ENCODE measurements at regions not wholly inside any gene's neighbourhood (a gene's known extent, or its start where the extent isn't known, plus 50 kb on each side); places are given as distances from the start of the nearest gene placed in this dataset.
"Not testable (repeated sequence)": the region's sequence is repeated elsewhere in the genome, so short reads cannot be mapped to it uniquely, and the experiment has no call there.

DNA sequence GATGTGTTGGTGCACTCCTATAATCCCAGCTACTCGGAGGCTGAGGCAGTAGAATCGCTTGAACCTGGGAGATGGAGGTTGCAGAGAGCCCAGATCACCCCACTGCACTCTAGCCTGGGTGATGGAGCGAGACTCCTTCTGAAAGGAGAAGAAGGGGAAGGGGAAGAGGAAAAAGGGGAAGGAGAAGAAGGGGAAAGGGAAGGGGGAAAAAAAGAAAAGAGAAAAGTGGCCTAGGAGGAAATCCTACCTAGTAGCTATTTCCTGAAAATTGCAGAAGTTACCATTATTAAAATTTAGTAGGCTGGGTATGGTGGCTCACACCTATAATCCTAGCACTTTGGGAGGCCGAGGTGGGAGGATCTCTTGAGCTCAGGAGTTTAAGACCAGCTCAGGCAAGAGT is 67.4 kb downstream of the ARRDC3 start:
- no peak for DNase-seq (ENCODE audit: low read depth)
- in situ Hi-C loops (cut with HindIII; ENCODE audit: low pct_unique_long_range_greater_than_20kb, low sequenced_read_pairs), result no loop called here

DNA sequence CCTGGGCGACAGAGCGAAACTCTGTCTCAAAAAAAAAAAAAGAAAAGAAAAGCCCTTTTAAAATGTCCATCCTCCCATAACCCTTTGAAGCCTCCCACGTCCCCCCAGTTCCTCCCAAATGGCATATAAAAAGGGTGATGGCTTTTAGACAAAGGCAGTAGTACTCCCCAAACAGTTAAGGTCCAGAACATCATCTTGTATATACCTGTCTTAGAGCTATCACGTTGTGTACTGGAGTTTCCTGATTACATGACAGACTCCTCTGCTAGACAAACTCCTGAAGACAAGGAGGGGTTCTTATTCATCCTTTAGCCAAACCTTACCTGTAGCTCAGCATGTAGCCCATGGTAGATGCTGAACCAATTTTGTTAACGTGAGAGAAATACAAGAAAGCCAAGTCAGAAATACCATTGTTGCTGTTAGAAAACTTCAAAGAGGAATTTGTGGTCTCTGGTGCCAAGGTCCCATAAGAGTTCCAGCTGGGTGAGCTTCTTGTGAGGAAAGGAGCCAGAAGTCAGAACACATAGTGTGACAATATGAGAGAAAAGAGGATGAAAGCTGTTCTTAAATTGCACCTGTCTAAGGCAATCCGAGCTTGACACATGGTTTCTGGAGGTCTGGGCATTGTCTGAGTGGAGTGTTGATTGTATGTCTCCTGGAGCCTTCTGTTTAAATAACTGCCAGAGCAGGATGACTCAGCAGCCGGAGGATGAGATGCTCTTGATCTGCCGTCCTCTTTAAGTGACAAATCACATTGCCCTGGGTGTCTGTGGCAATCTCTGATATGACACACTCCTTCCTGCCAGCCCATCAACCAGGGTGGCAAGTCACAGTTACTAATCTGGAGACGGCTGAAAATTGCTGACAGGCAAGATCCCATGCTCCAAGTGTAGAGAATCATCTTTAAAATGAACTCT is 69.1 kb downstream of the ARRDC3 start:
- peak; percentile 97 for DNase-seq (ENCODE audit: low read depth)
- in situ Hi-C loops (cut with HindIII; ENCODE audit: low pct_unique_long_range_greater_than_20kb, low sequenced_read_pairs), result loop anchor here (5.0 kb wide), 1 partner anchor 68 kb away; the partner anchor contains the start of gene ARRDC3

- in situ Hi-C loops (cut with HindIII; ENCODE audit: low pct_unique_long_range_greater_than_20kb, low sequenced_read_pairs), result loop anchor here (5.0 kb wide), 1 partner anchor 70 kb away; the partner anchor contains the start of gene ARRDC3
Observed at GRCh38 chr5:91312698-91313097, 70.4 kb downstream of the ARRDC3 start.

DNA sequence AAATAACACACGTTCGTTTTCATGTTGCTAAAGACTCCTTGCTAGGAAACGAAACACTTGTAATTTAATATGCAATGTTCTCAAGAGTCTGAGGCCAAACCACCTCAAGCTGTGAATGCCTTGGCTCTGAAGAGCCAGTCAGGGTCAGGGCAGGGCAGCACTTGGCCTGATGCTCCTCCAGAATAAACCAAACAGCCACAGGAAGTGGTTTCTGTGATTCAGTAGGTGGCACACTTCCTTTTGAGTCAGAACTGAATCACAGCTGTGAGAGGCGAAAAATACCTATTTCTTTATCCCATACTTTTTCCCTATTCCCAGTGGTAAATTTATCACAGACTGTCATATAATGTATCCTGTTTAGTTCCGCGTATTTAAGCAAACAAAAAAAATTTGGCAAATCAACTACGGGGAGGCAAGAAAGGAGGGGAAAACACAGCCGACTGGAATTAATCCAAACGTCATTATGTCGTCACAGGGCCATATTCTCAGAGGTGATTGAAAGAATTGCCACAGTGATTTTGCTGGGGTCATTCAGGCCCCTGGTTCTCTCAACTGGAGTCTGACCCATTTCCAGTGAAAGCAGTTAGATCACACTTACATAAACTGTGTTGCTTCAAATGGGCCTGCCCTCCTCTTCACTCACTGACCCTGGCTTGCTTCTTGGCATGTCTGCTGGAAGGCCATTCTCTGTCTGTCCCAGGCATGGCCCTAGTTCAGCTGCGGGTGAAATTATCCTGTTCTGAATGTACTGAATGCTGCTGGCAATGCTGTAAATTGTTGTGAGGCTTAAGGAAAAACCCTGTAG is 71.2 kb downstream of the ARRDC3 start:
- DNase-seq (ENCODE audit: low read depth), result peak; percentile 95
- in situ Hi-C loops (cut with HindIII; ENCODE audit: low pct_unique_long_range_greater_than_20kb, low sequenced_read_pairs), result loop anchor here (5.0 kb wide), 1 partner anchor 70 kb away; the partner anchor contains the start of gene ARRDC3

More at GRCh38 chr5:91312698-91313097, 70.4 kb downstream of the ARRDC3 start:
- no peak for DNase-seq (ENCODE audit: low read depth)

GRCh38 chr5:91311168-91311696 is 71.9 kb downstream of the ARRDC3 start:
- in situ Hi-C loops (cut with HindIII; ENCODE audit: low pct_unique_long_range_greater_than_20kb, low sequenced_read_pairs), result loop anchor here (5.0 kb wide), 1 partner anchor 71 kb away; the partner anchor contains the start of gene ARRDC3
- DNase-seq (ENCODE audit: low read depth), result no peak

DNA sequence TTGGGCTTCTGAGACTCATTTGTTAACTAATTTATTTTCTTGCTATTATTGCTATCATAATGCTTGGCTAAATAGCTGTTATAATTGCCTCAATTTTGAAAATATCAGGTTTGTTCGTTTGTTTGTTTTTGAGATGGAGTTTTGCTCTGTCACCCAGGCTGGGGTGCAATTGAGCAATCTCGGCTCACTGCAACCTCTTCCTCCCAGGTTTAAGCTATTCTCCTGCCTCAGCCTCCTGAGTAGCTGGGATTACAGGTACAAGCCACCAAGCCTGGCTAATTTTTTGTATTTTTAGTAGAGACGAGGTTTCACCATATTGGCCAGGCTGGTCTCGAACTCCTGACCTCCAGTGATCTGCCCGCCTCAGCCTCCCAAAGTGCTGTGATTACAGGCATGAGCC is 75.0 kb downstream of the ARRDC3 start:
- DNase-seq (ENCODE audit: low read depth); in situ Hi-C loops (cut with HindIII; ENCODE audit: low pct_unique_long_range_greater_than_20kb, low sequenced_read_pairs): not testable (repeated sequence)

- in situ Hi-C loops (cut with HindIII; ENCODE audit: low pct_unique_long_range_greater_than_20kb, low sequenced_read_pairs), result no loop called here
- DNase-seq (ENCODE audit: low read depth), result no peak
Observed at GRCh38 chr5:91307048-91307447, 76.1 kb downstream of the ARRDC3 start.

DNA sequence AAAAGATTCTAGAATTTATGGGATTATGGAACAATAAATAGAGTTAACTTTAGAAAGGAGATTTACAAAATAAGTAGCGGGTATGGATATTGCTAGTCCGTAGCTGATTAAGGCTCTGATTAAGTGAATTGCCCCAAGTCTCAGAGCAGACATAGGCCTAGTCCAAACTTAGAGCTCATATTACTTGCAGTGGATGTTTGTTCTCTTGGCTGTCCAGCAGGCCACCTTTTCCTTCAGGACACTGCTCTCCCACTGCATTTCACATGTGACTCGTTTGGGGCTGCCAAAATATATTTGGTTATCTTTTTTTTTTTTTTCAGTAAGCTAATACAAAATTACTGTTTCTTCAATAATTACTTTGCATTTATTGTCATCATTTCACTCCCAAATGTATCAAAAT is 76.6 kb downstream of the ARRDC3 start:
- no peak for DNase-seq (ENCODE audit: low read depth)
- in situ Hi-C loops (cut with HindIII; ENCODE audit: low pct_unique_long_range_greater_than_20kb, low sequenced_read_pairs), result no loop called here

GRCh38 chr5:91305640-91306039 is 77.5 kb downstream of the ARRDC3 start:
- DNase-seq (ENCODE audit: low read depth), result no peak
- in situ Hi-C loops (cut with HindIII; ENCODE audit: low pct_unique_long_range_greater_than_20kb, low sequenced_read_pairs), result no loop called here

GRCh38 chr5:91304015-91304414 is 79.1 kb downstream of the ARRDC3 start:
- in situ Hi-C loops (cut with HindIII; ENCODE audit: low pct_unique_long_range_greater_than_20kb, low sequenced_read_pairs); DNase-seq (ENCODE audit: low read depth): not testable (repeated sequence)

GRCh38 chr5:91302958-91303357 is 80.2 kb downstream of the ARRDC3 start:
- in situ Hi-C loops (cut with HindIII; ENCODE audit: low pct_unique_long_range_greater_than_20kb, low sequenced_read_pairs), result no loop called here
- DNase-seq (ENCODE audit: low read depth), result no peak

GRCh38 chr5:91302305-91302704 is 80.8 kb downstream of the ARRDC3 start:
- in situ Hi-C loops (cut with HindIII; ENCODE audit: low pct_unique_long_range_greater_than_20kb, low sequenced_read_pairs), result no loop called here
- DNase-seq (ENCODE audit: low read depth), result no peak

GRCh38 chr5:91301106-91301846 is 81.8 kb downstream of the ARRDC3 start:
- no peak for DNase-seq (ENCODE audit: low read depth)
- in situ Hi-C loops (cut with HindIII; ENCODE audit: low pct_unique_long_range_greater_than_20kb, low sequenced_read_pairs), result no loop called here

DNA sequence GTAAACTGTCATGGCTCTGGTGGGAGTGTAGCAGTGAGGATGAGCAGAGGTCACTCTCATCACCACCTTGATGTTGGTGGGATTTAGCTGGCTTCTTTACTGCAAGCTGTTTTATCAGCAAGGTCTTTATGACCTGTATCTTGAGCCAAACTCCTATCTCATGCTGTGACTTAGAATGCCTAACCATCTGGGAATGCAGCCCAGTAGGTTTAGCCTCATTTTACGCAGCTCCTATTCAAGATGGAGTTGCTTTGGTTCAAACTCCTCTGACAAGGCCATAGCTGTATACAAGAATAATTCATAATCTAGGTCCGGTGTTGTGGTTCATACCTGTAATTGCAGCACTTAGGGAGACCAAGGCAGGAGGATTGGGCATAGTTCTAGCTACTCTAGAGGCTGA is 85.1 kb downstream of the ARRDC3 start:
- in situ Hi-C loops (cut with HindIII; ENCODE audit: low pct_unique_long_range_greater_than_20kb, low sequenced_read_pairs), result no loop called here
- no peak for DNase-seq (ENCODE audit: low read depth)

GRCh38 chr5:91296674-91297143 is 86.4 kb downstream of the ARRDC3 start:
- peak; percentile 95 for DNase-seq (ENCODE audit: low read depth)
- in situ Hi-C loops (cut with HindIII; ENCODE audit: low pct_unique_long_range_greater_than_20kb, low sequenced_read_pairs), result no loop called here

- DNase-seq (ENCODE audit: low read depth); in situ Hi-C loops (cut with HindIII; ENCODE audit: low pct_unique_long_range_greater_than_20kb, low sequenced_read_pairs): not testable (repeated sequence)
Observed at GRCh38 chr5:91296102-91296501, 87.0 kb downstream of the ARRDC3 start.

DNA sequence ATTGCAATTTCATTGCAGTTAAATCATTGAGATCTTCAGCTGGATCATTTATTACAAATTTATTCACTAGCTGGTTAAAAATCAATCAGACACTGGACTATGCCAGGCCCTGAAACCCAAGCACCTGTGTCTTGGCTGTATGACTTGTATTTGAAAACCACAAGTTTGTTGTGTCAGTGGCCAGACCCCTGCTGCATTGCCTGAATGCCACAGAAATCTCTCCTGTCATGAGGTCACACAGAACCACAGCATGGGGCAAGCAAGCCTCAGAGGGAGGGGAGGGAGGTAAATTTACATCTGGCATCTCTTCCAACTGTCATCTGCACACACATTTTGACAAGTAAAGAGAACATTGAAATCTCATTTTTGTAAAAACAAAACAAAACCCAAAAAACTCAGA is 90.0 kb downstream of the ARRDC3 start:
- peak; percentile 90 for DNase-seq (ENCODE audit: low read depth)
- in situ Hi-C loops (cut with HindIII; ENCODE audit: low pct_unique_long_range_greater_than_20kb, low sequenced_read_pairs), result no loop called here

Data from Caki2 (cell line).